NCI-H526 (cell line): ENCODE measurements at regions not wholly inside any gene's neighbourhood (a gene's known extent, or its start where the extent isn't known, plus 50 kb on each side); places are given as distances from the start of the nearest gene placed in this dataset.
"Not testable (repeated sequence)": the region's sequence is repeated elsewhere in the genome, so short reads cannot be mapped to it uniquely, and the experiment has no call there.

ENCODE experiments used
- DNase-seq, 2 experiments: peaks; one replicate each; lab custom pipeline; 2025; lab: John Stamatoyannopoulos, UW

DNA sequence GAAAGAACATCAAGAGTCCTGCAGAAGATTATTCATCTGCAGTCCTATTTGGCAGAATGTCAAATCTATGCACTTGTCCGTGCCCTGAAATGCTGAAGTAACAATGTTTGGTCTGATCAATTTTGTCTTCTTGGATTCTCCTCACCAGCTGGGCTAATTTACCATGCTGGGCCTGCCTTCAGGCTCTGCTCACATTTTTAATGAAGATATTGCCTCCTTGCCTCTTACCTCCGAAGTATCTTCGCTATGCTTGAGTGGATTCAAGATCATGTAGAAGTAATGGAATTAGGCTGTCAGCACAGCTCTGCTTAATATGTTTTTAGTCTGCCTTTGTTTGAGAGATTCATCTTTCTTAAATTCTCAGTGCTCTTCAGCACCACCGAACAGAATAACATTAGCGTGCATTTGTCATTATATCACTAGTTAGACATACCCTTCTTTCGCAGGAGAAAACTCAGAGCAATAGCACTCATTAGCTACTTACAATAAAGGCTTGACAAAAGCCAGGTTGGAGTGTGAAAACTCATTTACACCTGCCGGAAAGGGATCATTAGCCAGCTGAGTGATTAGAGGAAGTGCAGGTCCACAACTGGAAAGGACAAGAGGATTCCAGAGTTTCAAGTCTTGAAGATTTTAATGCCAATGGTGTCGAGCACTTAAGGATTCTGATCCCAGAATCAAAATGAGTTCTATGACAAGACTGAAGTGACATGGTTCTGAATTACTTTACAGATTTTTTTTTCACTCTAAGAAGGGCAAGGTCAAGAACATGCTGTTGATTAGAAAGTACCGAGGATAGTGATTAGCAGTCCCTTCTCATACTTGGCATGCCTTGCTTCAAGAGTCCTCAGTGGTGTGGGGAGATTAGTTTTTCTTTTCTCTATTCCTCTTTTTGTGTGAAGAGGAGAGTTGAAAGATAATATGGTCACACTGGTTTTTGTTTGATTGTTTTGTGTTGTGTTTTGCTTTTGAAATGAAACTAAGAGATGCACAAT lies 405.6 kb upstream of the TOM1L1 start:
- DNase-seq = no peak

DNA sequence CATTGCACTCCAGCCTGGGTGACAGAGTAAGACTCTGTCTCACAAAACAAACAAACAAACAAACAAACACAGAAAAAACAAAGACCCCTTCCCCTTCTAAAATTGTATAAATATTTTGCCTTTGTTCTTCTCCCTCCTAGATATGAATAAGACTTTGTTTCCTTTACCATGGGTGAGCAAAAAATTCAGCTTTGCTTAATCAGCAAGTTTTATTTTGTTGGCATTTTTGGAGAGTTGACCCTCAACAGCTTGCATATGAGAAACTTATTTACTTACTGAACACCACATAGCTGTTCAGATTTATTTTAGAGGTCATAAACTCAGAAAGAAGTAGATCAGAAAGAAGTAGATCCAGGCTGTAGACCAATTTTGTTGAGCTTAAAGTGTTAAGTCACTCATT lies 395.2 kb upstream of the TOM1L1 start:
- DNase-seq = no peak

DNA sequence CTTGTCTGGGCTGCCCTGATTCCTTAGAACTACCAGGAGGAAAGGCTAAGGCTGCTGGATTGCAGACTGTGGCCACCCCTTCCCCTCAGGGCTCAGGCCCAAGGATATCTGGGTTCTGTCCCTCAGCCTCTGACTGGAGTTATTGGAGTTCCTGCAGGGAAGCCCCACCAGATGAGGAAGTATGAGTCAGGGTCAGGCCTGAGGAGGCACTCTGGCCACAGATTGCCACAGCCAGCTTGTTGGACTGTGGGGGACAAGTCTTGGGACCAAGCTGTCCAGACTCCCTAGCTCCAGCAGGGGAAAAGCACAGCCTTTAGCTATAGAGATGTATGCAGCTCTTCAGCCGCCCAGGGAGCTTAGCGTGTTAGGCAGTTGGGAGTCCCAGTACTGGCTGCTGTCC lies 381.9 kb upstream of the TOM1L1 start:
- DNase-seq = no peak

DNA sequence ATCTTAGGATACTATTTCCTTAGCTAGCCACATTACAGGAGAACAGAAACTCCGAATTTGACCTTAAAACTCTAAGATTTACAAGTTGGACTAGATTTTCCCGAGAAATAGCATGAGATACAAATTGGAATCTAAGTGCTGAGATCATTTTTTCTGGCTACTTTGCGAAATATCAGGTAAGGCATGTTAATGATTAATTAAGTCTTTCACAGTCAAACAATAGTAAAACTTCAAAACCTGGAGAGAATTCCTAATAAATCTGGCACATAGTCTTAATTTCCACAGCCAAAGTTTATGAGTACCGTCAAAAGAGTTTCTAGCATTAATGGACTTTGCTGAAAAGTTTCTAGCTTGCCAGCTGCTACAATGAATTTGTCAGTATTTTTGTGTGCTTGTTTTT lies 379.5 kb upstream of the TOM1L1 start:
- no peak for DNase-seq

DNA sequence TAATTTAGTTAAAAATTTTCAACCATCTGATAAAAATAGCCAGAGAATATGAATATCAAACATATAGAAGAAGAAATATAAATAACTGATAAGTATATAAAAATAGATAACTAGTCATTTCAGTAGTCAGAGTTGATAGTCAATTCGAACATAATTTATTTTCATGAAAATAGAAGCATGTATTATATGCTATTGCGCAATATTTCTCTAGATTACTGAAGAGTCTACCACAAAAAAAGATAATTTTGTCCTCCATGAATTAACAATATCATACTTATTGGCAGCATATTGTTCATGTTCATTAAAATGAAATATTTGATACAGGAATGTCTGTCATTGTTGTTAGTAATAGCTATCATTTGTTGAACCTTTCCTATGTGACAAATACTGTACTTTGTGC lies 376.2 kb upstream of the TOM1L1 start:
- DNase-seq = no peak

DNA sequence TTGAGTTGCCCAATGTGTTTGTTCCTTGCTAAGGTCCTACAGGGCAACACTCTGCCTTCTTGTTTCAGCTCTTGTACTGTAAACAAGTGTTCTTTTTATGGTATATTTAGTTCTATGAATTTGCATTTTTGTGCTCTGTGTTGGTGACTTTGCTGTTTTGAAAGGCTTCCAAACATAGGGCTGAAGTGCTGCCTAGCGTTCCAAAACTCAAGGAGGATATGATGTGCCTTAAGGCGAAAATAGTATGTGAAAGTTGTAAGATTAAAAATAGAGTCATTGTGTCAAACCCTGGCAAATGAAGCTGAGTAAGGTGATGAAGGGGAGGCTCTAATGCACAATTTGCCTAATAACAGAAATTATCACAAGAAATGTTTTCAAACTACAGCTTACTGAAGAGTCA lies 372.7 kb upstream of the TOM1L1 start:
- DNase-seq = no peak

DNA sequence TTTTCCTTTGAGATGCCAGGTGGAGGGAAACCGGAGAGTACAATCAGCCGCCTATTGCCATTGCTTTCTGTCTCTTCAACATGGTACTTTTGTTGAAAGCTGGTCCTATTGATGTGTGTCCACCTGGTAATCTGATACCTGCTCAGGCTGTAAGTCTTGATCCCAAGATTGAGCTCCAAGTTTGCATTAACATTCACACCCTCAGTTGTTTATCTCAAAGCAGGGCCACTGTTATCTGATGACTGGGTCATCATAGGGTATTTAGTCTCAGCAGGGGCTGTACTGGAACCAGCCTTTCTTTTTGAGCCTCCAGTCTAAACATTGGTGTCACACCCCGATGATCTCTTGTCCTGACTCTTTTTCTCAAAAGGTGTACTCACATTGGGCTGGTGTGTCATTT lies 370.3 kb upstream of the TOM1L1 start:
- no peak for DNase-seq

DNA sequence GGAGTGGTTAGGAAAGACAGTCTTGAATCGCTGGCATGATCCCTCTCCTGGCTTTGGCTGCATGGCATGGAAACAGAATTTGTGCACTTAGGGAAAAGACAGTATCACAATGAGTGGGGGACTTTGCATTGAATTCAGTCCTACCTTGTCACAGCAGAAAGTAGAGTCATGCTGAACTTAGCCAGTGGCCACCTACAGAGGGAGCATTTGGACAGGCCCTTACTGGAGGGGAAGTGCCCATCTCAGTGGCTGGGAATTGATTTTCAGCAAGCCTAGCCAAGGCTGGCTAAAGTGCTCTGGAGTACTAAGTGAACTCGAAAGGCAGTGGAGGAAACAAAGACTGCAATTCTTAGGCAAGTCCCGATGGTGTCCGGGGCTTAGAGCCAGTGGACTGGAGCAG lies 364.3 kb upstream of the TOM1L1 start:
- no peak for DNase-seq

DNA sequence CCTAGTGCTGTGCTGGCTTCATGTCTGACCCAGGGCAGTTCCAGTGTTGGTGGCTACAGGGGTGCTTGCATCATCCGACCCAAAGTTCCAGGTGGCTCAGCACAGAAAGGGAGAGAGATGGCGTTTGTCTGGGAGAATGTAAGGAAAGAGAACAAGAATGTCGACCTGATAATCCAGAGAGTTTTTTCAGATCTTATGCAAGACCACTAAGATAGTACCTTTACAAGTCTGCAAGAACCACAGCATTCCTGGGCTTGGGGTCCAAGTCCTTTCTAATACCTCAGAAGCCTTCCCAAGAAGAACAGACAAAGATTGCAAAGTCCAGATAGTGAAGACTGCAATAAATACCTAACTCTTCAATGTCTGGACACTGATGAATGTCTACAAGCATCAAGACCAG lies 363.0 kb upstream of the TOM1L1 start:
- DNase-seq = no peak

DNA sequence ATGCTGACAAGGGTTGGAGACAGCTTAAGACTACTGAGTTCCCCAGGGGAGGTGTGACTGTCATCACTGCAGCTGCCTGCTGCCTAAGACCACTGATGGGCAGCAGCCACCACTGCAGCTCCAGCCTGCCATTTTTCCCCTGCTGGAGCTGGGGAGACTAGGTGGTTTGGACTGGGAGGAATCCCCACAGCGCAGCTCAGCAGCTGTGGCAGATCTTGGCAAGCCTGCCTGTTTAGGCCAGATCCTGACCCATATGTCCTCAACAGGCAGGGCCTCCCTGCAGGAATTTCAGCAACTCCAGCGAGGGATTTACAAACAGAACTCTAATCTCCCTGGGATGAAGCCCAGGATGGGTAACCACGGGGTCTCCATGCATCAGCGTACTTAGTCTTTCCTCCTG lies 356.4 kb upstream of the TOM1L1 start:
- no peak for DNase-seq

DNA sequence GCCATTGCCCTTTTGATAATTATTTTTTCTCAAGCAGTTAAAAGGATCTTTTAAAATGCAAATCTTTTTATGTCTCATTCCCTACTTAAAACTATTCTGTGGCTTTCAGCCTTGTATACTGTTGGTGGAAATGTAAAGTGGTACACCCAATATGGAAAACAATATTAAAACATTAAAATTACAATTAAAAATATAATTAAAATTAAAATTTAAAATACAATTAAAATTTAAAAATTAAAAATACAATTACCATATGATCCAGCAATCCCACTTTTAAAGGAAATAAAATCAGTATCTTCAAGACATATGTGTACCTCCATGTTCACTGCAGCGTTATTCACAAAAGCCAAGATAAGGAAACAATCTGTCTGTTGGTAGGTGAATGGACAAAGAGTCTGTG lies 340.8 kb upstream of the TOM1L1 start:
- no peak for DNase-seq

DNA sequence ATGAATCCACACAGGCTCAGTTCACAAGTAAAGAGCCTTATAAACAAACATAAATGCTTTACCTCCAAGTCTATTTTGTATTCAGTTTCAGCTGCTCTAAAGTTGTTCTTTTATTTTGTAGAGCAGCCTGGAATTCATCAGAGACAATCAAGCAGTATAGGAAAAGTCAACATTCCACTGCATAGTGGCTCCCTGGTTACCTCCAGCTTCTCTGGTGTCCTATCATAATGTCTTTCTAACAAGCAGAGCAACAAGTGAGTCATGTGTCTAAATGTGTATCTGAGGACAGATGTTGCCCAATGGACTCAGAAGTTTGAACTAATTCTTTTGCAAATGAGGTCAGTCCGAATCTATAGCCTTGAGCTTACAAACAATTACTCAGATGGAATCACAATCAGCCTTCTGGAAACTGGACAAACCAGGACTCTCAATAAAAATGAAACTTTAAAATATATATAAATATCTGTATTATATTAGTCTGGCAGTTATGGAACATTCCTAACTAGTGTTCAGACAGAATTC lies 292.0 kb upstream of the TOM1L1 start:
- DNase-seq = no peak

DNA sequence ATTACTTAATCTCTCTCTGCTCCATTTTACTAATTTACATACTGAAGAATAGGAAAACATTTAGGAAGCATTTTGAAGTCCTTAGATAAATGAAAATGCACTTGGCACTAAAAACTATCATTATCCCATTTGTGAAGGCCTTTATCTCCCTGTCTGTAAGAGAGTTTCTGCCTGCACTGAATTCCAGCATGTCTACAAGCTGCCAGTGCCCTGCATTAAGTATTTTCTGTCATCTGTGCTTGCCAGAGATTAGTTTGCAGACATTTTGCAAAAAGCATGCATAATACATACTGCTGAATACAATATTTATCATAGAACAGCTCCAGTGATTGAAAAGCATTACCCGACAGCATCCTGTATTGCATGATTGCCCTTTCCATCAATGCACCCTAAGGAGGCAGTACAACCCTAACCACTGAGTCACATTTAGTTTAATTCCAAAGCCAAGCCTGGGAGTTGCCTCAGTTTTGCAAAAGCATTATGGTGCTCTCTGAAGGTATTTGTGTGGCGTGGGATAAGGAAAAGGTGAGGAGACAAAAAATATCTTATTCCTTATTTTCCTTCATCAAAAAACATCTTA lies 280.2 kb upstream of the TOM1L1 start:
- no peak for DNase-seq

DNA sequence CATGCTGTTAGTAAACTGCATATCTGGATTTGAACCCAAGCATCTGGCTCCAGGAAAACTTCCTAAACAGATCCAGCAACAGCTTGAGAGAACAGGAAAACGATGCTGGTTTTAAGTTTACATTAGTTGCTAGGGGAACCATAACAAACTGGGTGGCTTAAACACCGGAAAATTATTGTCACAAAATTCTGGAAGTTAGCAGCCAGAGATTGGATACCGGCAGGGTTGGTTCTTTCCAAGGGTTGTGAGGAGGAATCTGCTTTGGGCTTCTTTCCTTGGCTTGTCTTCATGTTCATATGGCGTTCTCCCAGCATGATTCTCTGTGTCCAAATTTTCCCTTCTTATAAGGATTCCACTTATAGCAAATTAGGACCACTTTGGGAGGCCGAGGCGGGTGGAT lies 276.9 kb upstream of the TOM1L1 start:
- DNase-seq = no peak

DNA sequence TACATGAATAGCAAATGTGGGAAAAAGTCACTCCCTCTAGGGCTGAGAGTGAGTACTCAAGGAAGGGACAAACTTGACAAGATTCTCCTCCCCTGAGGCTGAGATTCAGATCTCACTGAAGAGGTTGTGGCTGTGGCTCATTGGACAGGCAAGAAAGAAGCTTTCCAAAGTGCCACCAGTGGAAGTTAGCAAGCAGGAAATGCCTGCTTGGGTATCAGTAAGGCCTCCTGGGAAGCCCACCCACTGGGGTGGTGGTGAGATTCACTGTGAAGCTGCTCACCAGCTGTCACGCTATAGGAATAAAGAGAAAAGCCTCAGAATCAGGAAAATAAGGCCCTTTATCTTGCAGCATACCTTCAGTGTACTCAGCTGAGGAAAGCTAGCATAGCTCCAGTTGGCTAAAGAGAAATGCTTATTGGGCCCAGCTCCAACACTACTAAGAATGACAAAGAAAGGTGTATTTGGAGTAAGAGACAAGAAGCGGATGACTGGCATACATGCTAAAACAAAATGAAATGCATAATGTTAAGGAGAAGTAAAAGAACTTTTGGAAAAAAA lies 274.4 kb upstream of the TOM1L1 start:
- DNase-seq = no peak

DNA sequence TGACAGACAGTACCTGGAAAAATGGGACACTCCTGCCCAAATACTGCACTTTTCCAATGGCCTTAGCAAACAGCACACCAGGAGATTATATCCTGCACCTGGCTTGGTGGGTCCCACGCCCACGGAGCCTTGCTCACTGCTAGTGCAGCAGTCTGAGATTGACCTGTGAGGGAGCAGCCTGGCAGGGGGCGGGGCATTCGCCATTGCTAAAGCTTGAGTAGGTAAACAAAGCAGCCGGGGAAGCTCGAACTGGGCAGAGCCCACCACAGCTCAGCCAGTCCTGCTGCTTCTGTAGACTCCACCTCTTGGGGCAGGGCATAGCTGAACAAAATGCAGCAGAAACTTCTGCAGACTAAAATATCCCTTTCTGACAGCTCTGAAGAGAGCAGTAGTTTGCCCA lies 261.2 kb upstream of the TOM1L1 start:
- not testable (repeated sequence) for DNase-seq

DNA sequence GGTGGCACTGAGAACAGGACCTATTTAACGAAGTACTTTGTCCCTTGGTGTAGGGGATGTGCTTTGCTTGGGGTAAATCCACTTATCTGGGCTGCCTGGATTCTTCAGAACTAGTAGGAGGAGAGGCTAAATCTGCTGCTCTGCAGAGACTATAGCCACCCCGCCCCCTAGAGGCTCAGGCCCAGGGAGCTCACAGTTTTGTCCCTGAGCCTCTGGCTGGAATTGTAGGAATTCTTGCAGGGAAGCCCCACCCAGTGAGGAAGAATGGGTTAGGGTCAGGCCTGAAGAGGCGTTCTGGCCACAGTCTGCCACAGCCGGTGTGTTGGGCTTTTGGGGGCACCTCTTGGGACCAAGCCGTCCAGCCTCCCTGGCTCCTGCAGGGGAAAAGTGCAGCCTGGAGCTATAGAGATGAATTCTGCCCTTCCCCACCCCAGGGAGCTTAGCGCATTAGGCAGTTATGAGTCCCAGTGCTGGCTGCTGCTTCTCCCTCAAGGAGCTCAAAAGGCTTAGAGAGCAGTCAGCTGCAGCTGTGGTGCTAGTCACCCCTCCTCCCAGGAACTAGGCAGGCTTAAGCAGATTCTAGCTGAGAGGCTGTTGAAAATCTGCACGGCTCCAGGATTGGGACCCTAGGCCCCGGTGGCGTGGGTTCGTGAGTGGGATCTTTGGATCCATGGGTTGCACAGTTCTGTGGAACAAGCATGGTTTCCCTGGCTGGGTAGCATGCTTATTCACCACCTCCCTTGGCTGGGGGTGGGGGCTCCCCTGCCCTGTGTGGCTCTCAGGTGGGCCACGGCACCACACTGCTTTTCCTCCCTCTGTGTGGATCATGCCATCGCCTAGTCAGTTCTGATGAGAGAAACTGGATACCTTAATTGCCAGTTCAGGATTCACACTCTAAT lies 237.4 kb upstream of the TOM1L1 start:
- peak in 1 of 2 experiments; percentile 0 for DNase-seq

DNA sequence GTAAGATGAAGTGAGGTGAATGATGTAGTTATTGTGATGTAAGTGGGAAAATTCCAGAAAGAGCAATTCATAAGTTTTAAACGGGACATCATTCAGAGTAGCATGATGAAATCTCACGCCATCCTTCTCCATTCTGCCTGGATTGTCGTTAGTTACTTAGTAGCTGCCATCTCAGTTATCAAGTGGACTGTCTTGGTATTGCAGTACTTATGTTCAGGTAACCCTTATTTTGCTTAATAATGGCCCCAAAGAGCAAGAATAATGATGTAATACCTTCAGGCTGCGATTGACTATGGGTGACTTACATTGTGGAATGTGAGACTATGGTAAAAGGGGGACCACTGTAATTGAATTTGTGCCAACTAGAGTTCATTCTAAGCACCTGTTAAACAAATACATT lies 234.1 kb upstream of the TOM1L1 start:
- no peak for DNase-seq

DNA sequence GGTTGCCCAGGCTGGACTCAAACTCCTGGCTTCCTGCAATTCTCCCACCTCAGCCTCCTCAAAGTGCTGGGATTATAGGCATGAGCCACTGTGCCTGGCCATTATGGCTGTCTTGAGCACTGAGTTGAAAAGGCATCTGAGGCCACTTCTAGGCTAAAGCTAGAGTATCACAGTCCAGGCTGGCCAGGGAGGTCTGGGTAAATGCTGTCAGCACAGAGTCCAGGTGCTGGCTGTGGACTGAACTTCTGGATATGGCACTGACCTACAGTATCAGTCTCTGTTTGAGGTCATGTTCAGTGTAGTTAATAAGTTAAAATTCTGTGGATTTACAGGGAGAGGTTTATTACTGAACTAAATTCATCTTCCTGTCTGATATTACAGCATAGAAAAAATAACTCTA lies 222.5 kb upstream of the TOM1L1 start:
- DNase-seq = no peak

DNA sequence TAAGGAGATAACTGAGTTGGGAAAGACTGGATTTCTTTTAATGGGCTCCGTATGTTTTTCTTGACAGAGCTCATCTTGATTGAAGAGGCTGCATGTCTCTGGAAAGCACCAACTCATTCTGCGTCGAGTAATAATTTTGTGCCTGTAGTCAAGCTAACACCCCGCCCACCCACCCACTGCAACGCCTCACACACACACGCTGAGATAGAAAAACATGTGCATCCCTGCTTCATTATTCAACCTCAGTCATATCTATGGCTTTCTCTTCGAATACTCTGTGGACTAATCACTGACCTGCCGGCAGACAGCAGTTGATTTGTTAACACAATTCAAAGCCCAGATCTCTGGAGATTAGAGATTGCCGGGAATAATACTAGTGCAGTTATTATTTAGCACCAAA lies 220.2 kb upstream of the TOM1L1 start:
- no peak for DNase-seq

DNA sequence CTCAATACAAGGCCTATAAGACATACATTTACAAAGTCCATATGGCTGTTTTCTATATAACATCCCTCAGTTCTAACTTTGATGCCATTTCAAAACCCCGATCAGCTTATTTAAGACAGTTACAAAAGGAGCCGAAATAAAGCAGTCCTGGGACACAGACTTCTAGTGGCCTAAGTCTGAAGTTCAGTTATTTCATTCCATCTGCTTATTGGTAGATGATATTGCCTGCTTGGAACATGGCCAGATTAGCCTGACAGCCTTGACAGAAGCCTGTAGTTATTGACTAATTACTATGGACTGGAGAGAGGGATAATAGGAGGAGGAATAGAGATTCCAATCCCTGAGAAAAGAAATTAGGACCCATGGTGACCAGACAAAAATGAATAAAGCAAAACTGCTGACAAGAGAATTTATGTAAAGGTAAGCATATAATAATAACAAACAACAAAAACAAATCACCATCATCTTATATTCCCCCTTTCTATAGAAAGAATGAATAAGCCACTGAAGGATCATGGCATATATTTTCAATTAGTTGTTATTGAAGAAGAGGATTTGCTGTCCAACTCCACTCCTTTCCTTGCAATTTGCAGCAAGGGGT lies 206.3 kb upstream of the TOM1L1 start:
- no peak for DNase-seq

DNA sequence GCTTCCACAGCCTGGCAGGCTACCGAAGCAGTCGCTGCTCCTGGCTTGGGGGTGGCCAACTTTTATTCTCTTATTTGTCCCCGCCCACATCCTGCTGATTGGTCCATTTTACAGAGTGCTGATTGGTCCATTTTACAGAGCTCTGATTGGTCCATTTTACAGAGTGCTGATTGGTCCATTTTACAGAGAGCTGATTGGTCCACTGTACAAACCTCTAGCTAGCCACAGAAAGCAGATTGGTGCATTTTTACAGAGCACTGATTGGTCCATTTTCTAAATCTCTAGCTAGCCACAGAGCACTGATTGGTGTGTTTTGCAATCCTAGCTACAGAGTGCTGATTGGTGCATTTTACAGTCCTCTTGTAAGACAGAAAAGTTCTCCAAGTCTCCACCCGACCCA lies 187.9 kb upstream of the TOM1L1 start:
- DNase-seq = not testable (repeated sequence)
